ENCODE measurements at regions not wholly inside any gene's neighbourhood (a gene's known extent, or its start where the extent isn't known, plus 50 kb on each side); places are given as distances from the start of the nearest gene placed in this dataset.
A peak's percentile ranks its signal among the peaks of the same experiment; 100 is the strongest.
"Not testable (repeated sequence)": the region's sequence is repeated elsewhere in the genome, so short reads cannot be mapped to it uniquely, and the experiment has no call there.

- H3K27ac ChIP-seq = no peak overlapping the region
- no peaks in the 10 kb centered on the region for H3K27me3 ChIP-seq
- no peak overlapping the region for H3K4me3 ChIP-seq
- intact Hi-C loops (cut with DNase I; ENCODE audit: low total_unique reads) = no loop called here
- H3K4me1 ChIP-seq = no peaks in the 10 kb centered on the region
- no peak for DNase-seq
- TF ChIP-seq, protein P1, sequence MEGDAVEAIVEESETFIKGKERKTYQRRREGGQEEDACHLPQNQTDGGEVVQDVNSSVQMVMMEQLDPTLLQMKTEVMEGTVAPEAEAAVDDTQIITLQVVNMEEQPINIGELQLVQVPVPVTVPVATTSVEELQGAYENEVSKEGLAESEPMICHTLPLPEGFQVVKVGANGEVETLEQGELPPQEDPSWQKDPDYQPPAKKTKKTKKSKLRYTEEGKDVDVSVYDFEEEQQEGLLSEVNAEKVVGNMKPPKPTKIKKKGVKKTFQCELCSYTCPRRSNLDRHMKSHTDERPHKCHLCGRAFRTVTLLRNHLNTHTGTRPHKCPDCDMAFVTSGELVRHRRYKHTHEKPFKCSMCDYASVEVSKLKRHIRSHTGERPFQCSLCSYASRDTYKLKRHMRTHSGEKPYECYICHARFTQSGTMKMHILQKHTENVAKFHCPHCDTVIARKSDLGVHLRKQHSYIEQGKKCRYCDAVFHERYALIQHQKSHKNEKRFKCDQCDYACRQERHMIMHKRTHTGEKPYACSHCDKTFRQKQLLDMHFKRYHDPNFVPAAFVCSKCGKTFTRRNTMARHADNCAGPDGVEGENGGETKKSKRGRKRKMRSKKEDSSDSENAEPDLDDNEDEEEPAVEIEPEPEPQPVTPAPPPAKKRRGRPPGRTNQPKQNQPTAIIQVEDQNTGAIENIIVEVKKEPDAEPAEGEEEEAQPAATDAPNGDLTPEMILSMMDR (IDR thresholded peaks at IDR 0.05) = no peak
- H3K36me3 ChIP-seq = no peaks in the 10 kb centered on the region
- H3K9me3 ChIP-seq = no peaks in the 10 kb centered on the region
Observed at GRCh38 chr10:25867321-25867720, 66.7 kb upstream of the MYO3A start.

GRCh38 chr10:25869067-25869591 lies 64.9 kb upstream of the MYO3A start:
- H3K36me3 ChIP-seq = no peaks in the 10 kb centered on the region
- no peak overlapping the region for H3K27ac ChIP-seq
- no peak for DNase-seq
- no peaks in the 10 kb centered on the region for H3K9me3 ChIP-seq
- H3K4me3 ChIP-seq = no peak overlapping the region
- H3K27me3 ChIP-seq = no peaks in the 10 kb centered on the region
- intact Hi-C loops (cut with DNase I; ENCODE audit: low total_unique reads) = no loop called here
- TF ChIP-seq, protein P1 (IDR thresholded peaks at IDR 0.05) = no peak
- H3K4me1 ChIP-seq = no peaks in the 10 kb centered on the region

GRCh38 chr10:25869609-25870008 lies 64.4 kb upstream of the MYO3A start:
- H3K36me3 ChIP-seq = no peaks in the 10 kb centered on the region
- H3K4me3 ChIP-seq = no peak overlapping the region
- intact Hi-C loops (cut with DNase I; ENCODE audit: low total_unique reads) = loop anchor here (10.0 kb wide), 2 partner anchors 275 to 405 kb away; no protein-coding TSS in a partner anchor
- H3K4me1 ChIP-seq = no peaks in the 10 kb centered on the region
- TF ChIP-seq, protein P1 (IDR thresholded peaks at IDR 0.05) = no peak
- H3K27me3 ChIP-seq = no peaks in the 10 kb centered on the region
- H3K9me3 ChIP-seq = no peaks in the 10 kb centered on the region
- DNase-seq = no peak
- H3K27ac ChIP-seq = no peak overlapping the region

- intact Hi-C loops (cut with DNase I; ENCODE audit: low total_unique reads) = loop anchor here (10.0 kb wide), 2 partner anchors 270 to 400 kb away; no protein-coding TSS in a partner anchor
- not testable (repeated sequence) for H3K9me3 ChIP-seq, H3K27ac ChIP-seq, DNase-seq, H3K4me1 ChIP-seq, H3K4me3 ChIP-seq, H3K36me3 ChIP-seq, H3K27me3 ChIP-seq
Observed at GRCh38 chr10:25874402-25874801, 59.6 kb upstream of the MYO3A start.

- intact Hi-C loops (cut with DNase I; ENCODE audit: low total_unique reads) = loop anchor here (10.0 kb wide), 2 partner anchors 269 to 399 kb away; no protein-coding TSS in a partner anchor
- DNase-seq = peak; percentile 67 to 79
- no peaks in the 10 kb centered on the region for H3K36me3 ChIP-seq
- no peaks in the 10 kb centered on the region for H3K9me3 ChIP-seq
- H3K27ac ChIP-seq = no peak overlapping the region
- TF ChIP-seq, protein P1 (IDR thresholded peaks at IDR 0.05) = peak; percentile 72 to 87
- no peaks in the 10 kb centered on the region for H3K27me3 ChIP-seq
- no peaks in the 10 kb centered on the region for H3K4me1 ChIP-seq
- no peak overlapping the region for H3K4me3 ChIP-seq
Observed at GRCh38 chr10:25875556-25876165, 58.4 kb upstream of the MYO3A start.

DNA sequence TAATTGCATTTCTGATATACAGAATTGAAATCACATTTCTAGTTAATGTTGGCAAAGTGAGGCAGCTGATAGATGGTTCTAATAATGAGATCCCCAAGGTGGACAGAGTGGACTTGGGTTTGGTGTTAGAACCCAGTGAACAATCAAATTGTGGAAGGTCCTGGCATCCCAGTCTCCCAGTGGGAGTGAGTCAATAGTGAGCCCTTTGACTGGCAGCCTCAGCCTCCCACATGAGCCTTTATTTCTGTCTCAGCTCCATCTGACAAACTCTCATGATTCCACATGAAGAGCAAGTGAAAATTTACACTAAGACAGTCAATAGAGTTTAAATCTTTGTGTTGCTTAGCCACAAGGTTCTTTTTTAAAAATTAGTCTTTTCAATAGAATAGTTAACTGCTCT lies 56.7 kb upstream of the MYO3A start:
- Histone ChIP-seq H3K9me3 (no peaks in the 10 kb centered on the region), H3K27me3 (no peaks in the 10 kb centered on the region), H3K4me3 (no peak overlapping the region), H3K36me3 (no peaks in the 10 kb centered on the region), H3K27ac (no peak overlapping the region), H3K4me1 (no peaks in the 10 kb centered on the region)
- DNase-seq = no peak
- TF ChIP-seq, protein P1 (IDR thresholded peaks at IDR 0.05) = no peak
- intact Hi-C loops (cut with DNase I; ENCODE audit: low total_unique reads) = loop anchor here (10.0 kb wide), 2 partner anchors 268 to 398 kb away; no protein-coding TSS in a partner anchor
